Body of pancreas (tissue), 4 donors: ENCODE measurements at regions not wholly inside any gene's neighbourhood (a gene's known extent, or its start where the extent isn't known, plus 50 kb on each side); places are given as distances from the start of the nearest gene placed in this dataset.

Experiments
- POLR2A ChIP-seq, 3 donors: fragments of 450-650 bp; IDR thresholded peaks; one replicate each; pipeline ENCODE4 v1.6.1; 2016; ENCODE audit warnings: antibody characterized with exemption in 3 of 3, mild to moderate bottlenecking in 2 of 3
- TF ChIP-seq, protein P1 (sequence below), 7 experiments: fragments of 450-650 bp in 4 of 7; fragments of 200-600 bp in 3 of 7; sonication (generic) in 3 of 7; IDR thresholded peaks; one replicate each; pipeline ENCODE4 v1.5.1; 2016 to 2019; ENCODE audit warnings: antibody characterized with exemption in 7 of 7

DNA sequence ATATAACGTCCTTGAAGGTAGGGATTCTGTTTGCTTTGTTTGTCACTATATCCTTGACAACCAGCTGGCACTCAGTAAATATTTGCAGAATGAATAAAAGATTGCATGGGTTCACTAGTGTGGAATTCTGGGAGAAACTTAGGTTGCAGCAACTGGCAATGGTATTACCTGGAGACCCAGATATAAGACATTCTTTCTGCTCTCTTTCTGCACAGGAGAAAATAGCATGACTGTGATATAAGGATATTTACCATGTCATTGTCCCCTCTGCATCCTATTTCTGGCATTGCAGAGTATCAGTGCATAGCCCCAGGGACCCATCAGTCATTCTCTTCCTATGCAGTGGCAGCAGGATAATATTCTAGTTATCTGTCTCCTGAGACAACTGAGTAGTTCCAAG is 308.9 kb upstream of the LRRC7 start:
- TF ChIP-seq, protein P1, sequence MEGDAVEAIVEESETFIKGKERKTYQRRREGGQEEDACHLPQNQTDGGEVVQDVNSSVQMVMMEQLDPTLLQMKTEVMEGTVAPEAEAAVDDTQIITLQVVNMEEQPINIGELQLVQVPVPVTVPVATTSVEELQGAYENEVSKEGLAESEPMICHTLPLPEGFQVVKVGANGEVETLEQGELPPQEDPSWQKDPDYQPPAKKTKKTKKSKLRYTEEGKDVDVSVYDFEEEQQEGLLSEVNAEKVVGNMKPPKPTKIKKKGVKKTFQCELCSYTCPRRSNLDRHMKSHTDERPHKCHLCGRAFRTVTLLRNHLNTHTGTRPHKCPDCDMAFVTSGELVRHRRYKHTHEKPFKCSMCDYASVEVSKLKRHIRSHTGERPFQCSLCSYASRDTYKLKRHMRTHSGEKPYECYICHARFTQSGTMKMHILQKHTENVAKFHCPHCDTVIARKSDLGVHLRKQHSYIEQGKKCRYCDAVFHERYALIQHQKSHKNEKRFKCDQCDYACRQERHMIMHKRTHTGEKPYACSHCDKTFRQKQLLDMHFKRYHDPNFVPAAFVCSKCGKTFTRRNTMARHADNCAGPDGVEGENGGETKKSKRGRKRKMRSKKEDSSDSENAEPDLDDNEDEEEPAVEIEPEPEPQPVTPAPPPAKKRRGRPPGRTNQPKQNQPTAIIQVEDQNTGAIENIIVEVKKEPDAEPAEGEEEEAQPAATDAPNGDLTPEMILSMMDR (IDR thresholded peaks at IDR 0.05) = no peak
- TF ChIP-seq POLR2A (IDR thresholded peaks at IDR 0.05) = no peak
